NCI-H748 (cell line): ENCODE measurements at regions not wholly inside any gene's neighbourhood (a gene's known extent, or its start where the extent isn't known, plus 50 kb on each side); places are given as distances from the start of the nearest gene placed in this dataset.
"Not testable (repeated sequence)": the region's sequence is repeated elsewhere in the genome, so short reads cannot be mapped to it uniquely, and the experiment has no call there.

Experiments used
- DNase-seq: peaks from one replicate; lab custom pipeline; 2025; ENCODE audit not compliant: unreplicated experiment; lab: John Stamatoyannopoulos, UW

GRCh38 chr5:122515210-122515609, 203.2 kb downstream of the SNCAIP start:
- DNase-seq = not testable (repeated sequence)

- peak; percentile 82 for DNase-seq
Measured at GRCh38 chr5:122515709-122516431, 203.8 kb downstream of the SNCAIP start.

GRCh38 chr5:122516432-122516743, 204.4 kb downstream of the SNCAIP start:
- DNase-seq = no peak

GRCh38 chr5:122517091-122517490, 205.1 kb downstream of the SNCAIP start:
- no peak for DNase-seq

GRCh38 chr5:122523776-122524175, 211.7 kb downstream of the SNCAIP start:
- DNase-seq = no peak

GRCh38 chr5:122527547-122527946, 215.5 kb downstream of the SNCAIP start:
- DNase-seq = no peak

- DNase-seq = no peak
Measured at GRCh38 chr5:122532035-122532434, 220.0 kb downstream of the SNCAIP start.

GRCh38 chr5:122533825-122534224, 221.8 kb downstream of the SNCAIP start:
- no peak for DNase-seq

- DNase-seq = no peak
Measured at GRCh38 chr5:122534829-122535228, 222.8 kb downstream of the SNCAIP start.

GRCh38 chr5:122541388-122541787, 229.4 kb downstream of the SNCAIP start:
- no peak for DNase-seq

GRCh38 chr5:122545986-122546385, 228.9 kb upstream of the SNX2 start:
- DNase-seq = no peak

GRCh38 chr5:122547219-122547618, 227.7 kb upstream of the SNX2 start:
- DNase-seq = no peak

GRCh38 chr5:122547669-122548068, 227.2 kb upstream of the SNX2 start:
- no peak for DNase-seq

- no peak for DNase-seq
Measured at GRCh38 chr5:122559676-122560075, 215.2 kb upstream of the SNX2 start.

GRCh38 chr5:122561209-122561608, 213.7 kb upstream of the SNX2 start:
- DNase-seq = peak; percentile 12

- DNase-seq = no peak
Measured at GRCh38 chr5:122565331-122565730, 209.5 kb upstream of the SNX2 start.

GRCh38 chr5:122576256-122577016, 198.4 kb upstream of the SNX2 start:
- DNase-seq = no peak

GRCh38 chr5:122581629-122582028, 193.3 kb upstream of the SNX2 start:
- no peak for DNase-seq

- peak; percentile 23 for DNase-seq
Measured at GRCh38 chr5:122584411-122585300, 190.2 kb upstream of the SNX2 start.

GRCh38 chr5:122585371-122585770, 189.5 kb upstream of the SNX2 start:
- DNase-seq = no peak

GRCh38 chr5:122586351-122586750, 188.5 kb upstream of the SNX2 start:
- no peak for DNase-seq

- DNase-seq = no peak
Measured at GRCh38 chr5:122591828-122592227, 183.1 kb upstream of the SNX2 start.
